ENCODE measurements at regions not wholly inside any gene's neighbourhood (a gene's known extent, or its start where the extent isn't known, plus 50 kb on each side); places are given as distances from the start of the nearest gene placed in this dataset.

- TF ChIP-seq CTCF (IDR thresholded peaks at IDR 0.05), result no peak
- no peak for TF ChIP-seq EZH2 (IDR thresholded peaks at IDR 0.05)
- TF ChIP-seq EZH2phosphoT487 (IDR thresholded peaks at IDR 0.05), result no peak
These were observed 355.9 kb upstream of the FIGN start for GRCh38 chr2:164091673-164092072.

Data from neural progenitor cell (in vitro differentiated cells).